Cardiac septum (tissue), 1 donor: ENCODE measurements at regions not wholly inside any gene's neighbourhood (a gene's known extent, or its start where the extent isn't known, plus 50 kb on each side); places are given as distances from the start of the nearest gene placed in this dataset.

Source experiments
- DNase-seq: peaks from one replicate; pipeline ENCODE4 v3.0.0-alpha.2; 2020; ENCODE audit warnings: low spot score
- intact Hi-C: fragments of 100-400 bp; cut with DNase I; formaldehyde crosslinking; loops from one replicate; pipeline ENCODE4 v1.14.0; 2022
- donor health status: DM: no; HTN: no; CAD: no.

- intact Hi-C loops = no loop called here
- DNase-seq = no peak
Measured at GRCh38 chr7:109091042-109091441, 521.4 kb downstream of the DNAJB9 start.

DNA sequence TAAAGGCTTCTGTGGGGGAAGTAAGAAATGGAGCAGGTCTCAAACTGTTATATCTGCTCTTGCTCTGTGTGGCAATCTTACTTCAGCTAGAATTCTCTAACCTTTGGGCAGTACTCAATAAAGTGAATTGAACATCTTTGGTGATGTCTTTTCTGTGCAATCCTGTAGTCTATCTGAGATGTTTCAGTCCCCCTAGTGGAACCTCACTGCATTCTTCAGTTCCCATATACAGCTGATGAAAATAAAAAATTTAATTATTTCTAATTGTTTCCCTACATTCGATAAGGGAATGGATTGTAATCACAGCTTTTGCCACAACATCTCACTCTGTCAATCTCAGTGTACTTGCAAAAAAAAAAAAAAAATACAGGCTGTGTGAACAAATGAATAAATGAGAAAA, 522.6 kb downstream of the DNAJB9 start:
- intact Hi-C loops = no loop called here

GRCh38 chr7:109101332-109101731, 531.7 kb downstream of the DNAJB9 start:
- no peak for DNase-seq
- intact Hi-C loops = no loop called here

More for the DNA sequence above, 522.6 kb downstream of the DNAJB9 start:
- DNase-seq = no peak

DNA sequence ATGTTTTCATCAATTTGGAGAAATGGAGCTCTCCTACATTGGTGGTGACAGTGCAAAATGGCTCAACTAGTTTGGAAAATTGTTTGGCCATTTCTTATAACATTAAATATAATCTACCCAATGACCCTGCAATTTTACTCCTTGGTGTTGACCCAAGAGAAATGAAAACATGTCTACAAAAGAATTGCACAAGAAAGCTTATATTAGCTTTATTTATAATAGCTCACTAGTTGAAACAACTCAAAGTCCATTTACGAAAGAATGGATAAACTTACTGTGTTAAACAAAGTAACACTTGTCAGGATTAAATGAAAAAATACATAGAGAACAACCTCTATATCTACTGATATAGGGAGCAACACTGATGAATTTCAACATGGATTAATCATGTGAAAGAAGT, 539.9 kb downstream of the DNAJB9 start:
- no peak for DNase-seq
- intact Hi-C loops = no loop called here

GRCh38 chr7:109111086-109111485, 541.4 kb downstream of the DNAJB9 start:
- intact Hi-C loops = no loop called here

GRCh38 chr7:109121599-109122300, 552.1 kb downstream of the DNAJB9 start:
- intact Hi-C loops = no loop called here
- no peak for DNase-seq

More at GRCh38 chr7:109111086-109111485, 541.4 kb downstream of the DNAJB9 start:
- no peak for DNase-seq

DNA sequence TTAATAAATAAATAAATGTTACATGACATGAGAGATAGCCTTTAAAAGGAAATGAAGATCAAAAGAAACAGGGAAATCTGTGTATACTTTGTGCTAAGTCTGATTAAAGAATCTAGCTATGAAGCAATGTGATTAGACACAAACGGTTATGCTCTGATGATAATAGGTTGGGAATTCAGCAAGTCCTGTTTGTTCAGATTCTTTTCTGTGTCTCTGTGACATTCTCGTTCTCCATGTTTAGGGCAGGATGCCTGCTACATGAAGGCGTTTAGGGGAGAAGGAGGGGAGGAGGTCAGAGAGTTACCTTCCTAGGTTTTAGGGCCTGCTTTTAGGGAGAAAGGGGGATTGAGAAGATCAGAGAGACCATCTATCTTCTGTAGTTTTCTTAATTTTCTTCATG, 555.3 kb downstream of the DNAJB9 start:
- DNase-seq = no peak
- intact Hi-C loops = no loop called here

DNA sequence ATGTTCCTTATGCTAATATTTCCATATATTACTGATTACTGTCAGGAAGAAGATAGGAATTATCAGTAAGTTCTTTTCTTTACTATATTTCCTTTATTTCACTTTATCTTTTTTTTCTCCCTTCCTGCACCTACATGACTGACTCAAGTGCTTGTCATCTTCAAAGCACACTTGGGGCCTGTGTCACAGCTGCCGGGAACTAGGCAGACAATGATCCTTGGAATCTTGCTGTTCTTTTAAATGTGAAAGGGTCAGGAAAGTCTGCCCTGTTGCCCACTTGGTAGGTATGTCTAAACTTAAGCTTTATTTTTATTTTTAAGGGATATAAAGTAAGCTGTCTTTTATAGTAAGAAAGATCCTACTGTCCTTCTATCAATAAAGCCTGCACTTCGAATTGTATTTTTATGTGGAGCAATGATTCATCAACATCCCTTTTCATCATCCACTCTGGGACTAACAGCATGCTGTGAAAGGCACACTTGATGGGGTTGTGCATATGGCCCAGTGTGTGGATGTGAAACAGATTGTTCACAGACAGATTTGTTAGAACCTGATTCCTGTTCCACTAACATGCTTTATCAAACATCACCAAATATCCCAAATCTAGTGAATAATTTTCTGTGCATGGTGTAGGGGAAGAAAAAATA, 556.9 kb downstream of the DNAJB9 start:
- intact Hi-C loops = no loop called here
- DNase-seq = no peak

GRCh38 chr7:109127145-109127544, 557.5 kb downstream of the DNAJB9 start:
- no peak for DNase-seq
- intact Hi-C loops = no loop called here

DNA sequence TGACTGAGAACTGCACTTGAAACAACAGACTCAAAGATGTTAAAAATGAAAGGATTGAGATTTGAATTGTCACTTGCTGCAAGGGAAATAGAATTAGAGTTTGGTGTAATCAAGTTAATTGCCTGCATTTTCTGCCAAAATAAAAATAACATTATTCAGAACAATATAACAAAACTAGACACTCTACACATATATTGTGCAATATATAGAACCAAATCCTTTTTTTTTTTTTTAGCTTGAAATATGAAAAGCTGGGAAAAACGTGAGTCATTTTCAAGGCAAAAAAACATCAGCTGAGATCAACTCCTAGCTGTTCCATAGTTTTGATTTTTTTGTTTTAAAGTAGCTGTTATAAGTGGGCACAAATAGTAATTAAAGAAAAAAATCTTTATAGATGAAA, 561.5 kb downstream of the DNAJB9 start:
- no peak for DNase-seq
- intact Hi-C loops = no loop called here

DNA sequence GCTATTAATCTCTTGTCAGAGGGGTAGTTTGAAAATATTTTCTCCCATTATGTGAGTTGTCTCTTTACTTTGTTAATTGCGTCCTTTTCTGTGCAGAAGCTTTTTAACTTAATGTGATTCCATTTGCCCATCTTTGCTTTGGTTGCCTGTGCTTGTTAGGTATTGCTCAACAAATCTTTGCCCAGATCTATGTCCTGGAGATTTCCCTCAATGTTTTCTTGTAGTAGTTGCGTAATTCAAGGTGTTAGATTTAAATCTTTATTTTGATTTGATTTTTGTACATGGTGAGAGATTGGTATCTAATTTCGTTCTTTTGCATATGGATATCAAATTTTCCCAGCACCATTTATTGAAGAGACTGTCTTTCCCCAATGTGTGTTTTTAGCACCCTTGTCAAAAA, 567.2 kb downstream of the DNAJB9 start:
- DNase-seq = no peak
- intact Hi-C loops = no loop called here

DNA sequence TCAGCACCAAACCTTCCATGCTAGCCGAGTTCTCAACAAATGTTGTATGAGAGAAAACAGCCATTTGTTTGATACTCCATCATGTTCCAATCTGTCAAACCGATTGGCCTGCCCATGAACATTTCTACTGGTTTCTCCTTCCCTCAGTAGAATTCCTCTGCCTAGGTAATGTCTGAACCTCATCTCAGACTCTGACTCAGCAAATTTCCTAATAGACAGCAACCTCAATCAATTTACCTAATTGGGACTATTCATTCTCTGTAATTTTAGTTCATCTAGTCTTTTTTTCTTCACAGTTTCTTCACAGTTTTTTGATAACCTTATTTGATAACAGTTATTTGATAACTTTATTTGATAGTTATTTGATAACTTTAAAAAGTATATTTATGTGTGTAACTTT, 585.1 kb downstream of the DNAJB9 start:
- DNase-seq = no peak
- intact Hi-C loops = no loop called here

- intact Hi-C loops = no loop called here
- no peak for DNase-seq
Measured at GRCh38 chr7:109158246-109158645, 588.6 kb downstream of the DNAJB9 start.

GRCh38 chr7:109176661-109177060, 607.0 kb downstream of the DNAJB9 start:
- DNase-seq = no peak
- intact Hi-C loops = no loop called here

GRCh38 chr7:109178342-109178741, 608.7 kb downstream of the DNAJB9 start:
- DNase-seq = no peak
- intact Hi-C loops = no loop called here

GRCh38 chr7:109179601-109180000, 609.9 kb downstream of the DNAJB9 start:
- intact Hi-C loops = no loop called here
- no peak for DNase-seq

- intact Hi-C loops = no loop called here
- DNase-seq = no peak
Measured at GRCh38 chr7:109190766-109191398, 621.2 kb downstream of the DNAJB9 start.

DNA sequence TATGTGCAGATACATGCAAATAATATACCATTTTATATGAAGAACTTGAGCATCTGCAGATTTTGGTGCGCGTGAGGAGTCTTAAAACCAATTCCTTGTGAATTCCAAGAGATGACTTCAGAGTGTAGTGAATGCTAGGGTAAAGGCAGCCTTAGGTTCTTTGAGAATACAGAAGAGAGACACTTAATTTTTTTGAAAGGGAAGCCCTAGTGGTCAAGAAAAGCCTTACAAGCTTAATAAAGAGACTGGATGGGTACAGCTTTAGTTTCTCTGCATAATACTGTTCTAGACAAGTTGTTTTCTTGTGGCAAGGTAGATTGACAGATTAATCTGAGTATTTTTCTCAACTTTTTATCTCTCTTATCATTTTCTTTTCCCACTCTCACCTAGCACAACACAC, 636.5 kb downstream of the DNAJB9 start:
- no peak for DNase-seq
- intact Hi-C loops = no loop called here

- no peak for DNase-seq
- intact Hi-C loops = no loop called here
Measured at GRCh38 chr7:109213081-109213480, 643.4 kb downstream of the DNAJB9 start.

DNA sequence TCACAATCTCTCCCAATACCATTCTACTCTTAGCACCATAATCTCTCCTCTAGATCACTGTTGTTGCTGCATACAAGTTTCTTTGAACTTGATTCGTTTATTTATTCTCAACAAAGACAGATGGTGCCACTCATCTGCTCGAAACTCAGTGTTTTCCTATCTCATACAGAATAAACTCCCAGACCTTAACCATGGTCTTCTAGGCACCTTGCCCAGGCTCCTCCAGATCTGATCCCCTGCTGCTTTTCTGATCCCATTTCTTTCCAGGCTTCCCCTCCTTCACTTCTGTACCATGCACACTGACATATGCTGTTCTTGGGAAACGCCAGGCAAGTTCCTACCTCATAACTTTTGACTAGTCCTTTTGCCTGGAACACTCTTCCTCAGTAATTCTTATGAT, 645.7 kb downstream of the DNAJB9 start:
- intact Hi-C loops = no loop called here
- no peak for DNase-seq

- intact Hi-C loops = no loop called here
- DNase-seq = no peak
Measured at GRCh38 chr7:109224100-109224499, 654.4 kb downstream of the DNAJB9 start.
